Retinal pigment epithelial cell (primary cell): ENCODE measurements at regions not wholly inside any gene's neighbourhood (a gene's known extent, or its start where the extent isn't known, plus 50 kb on each side); places are given as distances from the start of the nearest gene placed in this dataset.
"Not testable (repeated sequence)": the region's sequence is repeated elsewhere in the genome, so short reads cannot be mapped to it uniquely, and the experiment has no call there.

Experiments used
- DNase-seq: peaks from one replicate; pipeline ENCODE4 v3.0.0-alpha.2; 2010; ENCODE audit warnings: low read depth
- H3K4me3 ChIP-seq: 2 replicates; pipeline ENCODE4 v1.5.1; 2011; ENCODE audit warnings: mild to moderate bottlenecking, low read length, control low read depth, moderate library complexity
- TF ChIP-seq, protein P1 (sequence below): conservative IDR thresholded peaks from 2 replicates; pipeline ENCODE4 v1.5.1; 2011; ENCODE audit warnings: low read depth, low read length, control low read depth, inconsistent platforms

DNA sequence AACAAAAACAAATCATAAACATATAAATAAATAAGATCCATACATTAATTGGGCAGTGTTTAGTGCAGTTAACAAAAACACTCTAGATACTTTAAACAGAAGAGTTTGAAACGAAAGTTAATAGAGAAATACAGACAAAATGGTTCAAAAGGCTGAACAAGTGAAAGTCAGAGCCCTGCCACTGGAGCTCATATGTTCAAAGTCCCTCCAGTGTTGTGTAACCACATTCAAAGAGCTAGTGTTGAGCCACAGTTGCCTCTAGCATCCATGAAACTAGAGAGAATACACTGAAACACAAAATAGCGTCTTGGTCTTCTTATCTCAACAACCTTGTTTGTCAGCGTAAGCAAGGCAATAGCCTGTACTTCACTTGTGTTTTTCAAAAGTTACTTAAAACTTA is 1309.8 kb upstream of the NRXN1 start:
- TF ChIP-seq, protein P1, sequence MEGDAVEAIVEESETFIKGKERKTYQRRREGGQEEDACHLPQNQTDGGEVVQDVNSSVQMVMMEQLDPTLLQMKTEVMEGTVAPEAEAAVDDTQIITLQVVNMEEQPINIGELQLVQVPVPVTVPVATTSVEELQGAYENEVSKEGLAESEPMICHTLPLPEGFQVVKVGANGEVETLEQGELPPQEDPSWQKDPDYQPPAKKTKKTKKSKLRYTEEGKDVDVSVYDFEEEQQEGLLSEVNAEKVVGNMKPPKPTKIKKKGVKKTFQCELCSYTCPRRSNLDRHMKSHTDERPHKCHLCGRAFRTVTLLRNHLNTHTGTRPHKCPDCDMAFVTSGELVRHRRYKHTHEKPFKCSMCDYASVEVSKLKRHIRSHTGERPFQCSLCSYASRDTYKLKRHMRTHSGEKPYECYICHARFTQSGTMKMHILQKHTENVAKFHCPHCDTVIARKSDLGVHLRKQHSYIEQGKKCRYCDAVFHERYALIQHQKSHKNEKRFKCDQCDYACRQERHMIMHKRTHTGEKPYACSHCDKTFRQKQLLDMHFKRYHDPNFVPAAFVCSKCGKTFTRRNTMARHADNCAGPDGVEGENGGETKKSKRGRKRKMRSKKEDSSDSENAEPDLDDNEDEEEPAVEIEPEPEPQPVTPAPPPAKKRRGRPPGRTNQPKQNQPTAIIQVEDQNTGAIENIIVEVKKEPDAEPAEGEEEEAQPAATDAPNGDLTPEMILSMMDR, result no peak
- DNase-seq, result no peak

DNA sequence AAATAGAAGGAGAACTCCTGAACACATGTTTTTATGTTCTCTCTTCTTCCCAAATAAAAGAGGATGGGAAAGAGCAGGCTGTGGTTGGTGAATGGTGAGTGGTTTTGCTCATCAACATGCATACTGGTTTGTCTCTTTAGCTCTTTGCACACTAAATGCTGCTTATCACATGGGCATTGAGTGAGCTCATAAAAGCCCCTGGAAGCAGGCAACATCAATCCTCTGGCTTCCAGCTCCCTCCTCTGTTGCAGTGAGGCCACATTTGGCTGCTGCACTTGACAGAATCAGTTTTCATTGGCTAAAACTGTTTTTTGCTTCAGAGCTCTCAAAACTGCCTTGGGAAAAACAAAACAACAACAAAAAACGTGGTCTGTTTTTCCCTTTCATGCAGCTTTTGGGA is 1308.2 kb upstream of the NRXN1 start:
- no peak overlapping the region for H3K4me3 ChIP-seq
- no peak for DNase-seq

More for the DNA sequence above, 1309.8 kb upstream of the NRXN1 start:
- H3K4me3 ChIP-seq, result no peak overlapping the region

DNA sequence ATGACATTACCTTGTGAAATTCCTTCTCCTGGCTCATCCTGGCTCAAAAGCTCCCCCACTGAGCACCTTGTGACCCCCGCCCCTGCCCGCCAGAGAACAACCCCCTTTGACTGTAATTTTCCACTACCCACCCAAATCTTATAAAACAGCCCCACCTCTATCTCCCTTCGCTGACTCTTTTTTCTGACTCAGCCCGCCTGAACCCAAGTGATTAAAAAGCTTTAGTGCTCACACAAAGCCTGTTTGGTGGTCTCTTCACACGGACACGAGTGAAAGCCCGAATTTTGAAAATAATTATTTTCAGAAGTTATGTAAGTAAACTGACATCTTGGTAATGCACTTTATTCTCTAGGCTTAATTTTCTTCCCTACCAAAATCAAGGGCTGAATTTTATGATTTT is 1305.9 kb upstream of the NRXN1 start:
- H3K4me3 ChIP-seq, DNase-seq: not testable (repeated sequence)

More for the DNA sequence above, 1308.2 kb upstream of the NRXN1 start:
- TF ChIP-seq, protein P1, result no peak

DNA sequence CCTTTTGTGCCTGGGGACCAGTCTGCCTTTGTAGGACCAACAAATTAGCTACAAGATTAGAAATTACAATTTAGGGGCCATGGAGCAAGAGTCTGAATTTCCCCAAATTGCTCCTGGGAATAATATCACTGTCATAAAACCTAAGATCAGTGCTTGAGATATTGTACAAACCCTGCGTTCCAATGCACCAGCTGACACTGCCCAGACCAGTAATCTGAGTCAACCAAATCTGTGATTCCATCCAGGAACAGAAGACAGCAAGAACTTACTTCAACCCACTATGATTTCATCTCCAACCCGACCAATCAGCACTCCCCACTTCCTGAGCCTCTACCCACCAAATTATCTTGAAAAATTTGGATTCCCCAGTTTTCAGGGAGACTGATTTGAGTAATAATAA is 1305.0 kb upstream of the NRXN1 start:
- H3K4me3 ChIP-seq, result no peak overlapping the region
- TF ChIP-seq, protein P1, result no peak
- no peak for DNase-seq

- H3K4me3 ChIP-seq, result no peak overlapping the region
- TF ChIP-seq, protein P1, result no peak
- no peak for DNase-seq
These were observed 1303.8 kb upstream of the NRXN1 start for GRCh38 chr2:52335727-52336126.

GRCh38 chr2:52334185-52334584 is 1302.3 kb upstream of the NRXN1 start:
- TF ChIP-seq, protein P1, result no peak
- DNase-seq, result no peak
- H3K4me3 ChIP-seq, result no peak overlapping the region

DNA sequence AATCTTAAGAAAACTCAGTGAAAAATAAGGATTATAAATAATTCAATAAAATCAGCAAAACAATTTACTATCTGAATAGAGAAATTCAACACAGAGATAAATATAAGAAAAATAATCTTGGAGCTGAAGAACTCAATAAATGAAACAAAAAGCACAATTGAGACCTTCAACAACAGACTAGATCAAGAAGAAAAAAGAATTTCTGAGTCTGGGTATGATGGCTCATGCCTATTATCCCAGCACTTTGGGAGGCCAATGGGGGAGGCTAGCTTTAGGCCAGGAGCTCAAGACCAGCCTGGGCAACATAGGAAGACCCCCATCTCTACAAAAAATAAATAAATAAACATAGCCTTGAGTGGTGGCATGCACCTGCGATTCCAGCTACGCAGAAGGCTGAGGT is 1295.7 kb upstream of the NRXN1 start:
- no peak overlapping the region for H3K4me3 ChIP-seq
- no peak for DNase-seq

DNA sequence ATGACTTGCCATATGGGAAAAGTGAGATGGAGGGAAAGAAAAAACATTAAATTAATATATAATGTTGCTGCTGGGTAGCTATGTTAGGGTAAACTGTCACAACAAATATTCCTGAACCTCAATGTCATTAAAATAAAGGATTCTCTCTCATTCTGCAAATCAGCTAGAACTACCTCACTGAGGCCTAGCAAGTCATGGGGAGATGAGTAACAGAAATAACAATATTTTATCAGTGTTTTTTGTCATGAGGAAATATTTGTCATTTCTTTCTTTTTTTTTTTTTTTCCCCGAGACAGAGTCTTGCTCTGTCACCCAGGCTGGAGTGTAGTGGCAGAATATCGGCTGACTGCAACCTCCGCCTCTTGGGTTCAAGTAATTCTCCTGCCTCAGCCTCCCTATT is 1282.3 kb upstream of the NRXN1 start:
- TF ChIP-seq, protein P1, result no peak
- H3K4me3 ChIP-seq, result no peak overlapping the region

More for the DNA sequence above, 1295.7 kb upstream of the NRXN1 start:
- TF ChIP-seq, protein P1, result no peak

More for the DNA sequence above, 1282.3 kb upstream of the NRXN1 start:
- no peak for DNase-seq
